Endothelial cell (in vitro differentiated cells): ENCODE measurements at regions not wholly inside any gene's neighbourhood (a gene's known extent, or its start where the extent isn't known, plus 50 kb on each side); places are given as distances from the start of the nearest gene placed in this dataset.
"Not testable (repeated sequence)": the region's sequence is repeated elsewhere in the genome, so short reads cannot be mapped to it uniquely, and the experiment has no call there.

ENCODE experiments used
- DNase-seq: peaks from one replicate; pipeline ENCODE4 v3.0.0; 2021; ENCODE audit warnings: low spot score
- H3K27ac Mint-ChIP-seq: one replicate; pipeline ENCODE4 v1.8.0; 2021; ENCODE audit warnings: mixed read lengths, inconsistent platforms; ENCODE audit not compliant: unreplicated experiment
- H3K27me3 Mint-ChIP-seq: one replicate; pipeline ENCODE4 v1.8.0; 2021; ENCODE audit warnings: mild to moderate bottlenecking, moderate library complexity, mixed read lengths, inconsistent platforms; ENCODE audit not compliant: unreplicated experiment
- H3K36me3 Mint-ChIP-seq: one replicate; pipeline ENCODE4 v1.8.0; 2021; ENCODE audit warnings: mild to moderate bottlenecking, low read depth, mixed read lengths, inconsistent platforms; ENCODE audit not compliant: unreplicated experiment
- H3K4me1 Mint-ChIP-seq: one replicate; pipeline ENCODE4 v1.8.0; 2021; ENCODE audit warnings: mild to moderate bottlenecking, mixed read lengths, inconsistent platforms; ENCODE audit not compliant: unreplicated experiment
- H3K4me3 Mint-ChIP-seq: one replicate; pipeline ENCODE4 v1.8.0; 2021; ENCODE audit warnings: mild to moderate bottlenecking, mixed read lengths, inconsistent platforms; ENCODE audit not compliant: unreplicated experiment
- H3K9me3 Mint-ChIP-seq: one replicate; pipeline ENCODE4 v1.8.0; 2021; ENCODE audit warnings: mixed read lengths, inconsistent platforms; ENCODE audit not compliant: unreplicated experiment
- TF ChIP-seq, protein P1 (sequence below): fragments of 200-600 bp; sonication (generic); IDR thresholded peaks from one replicate; pipeline ENCODE4 v1.5.0; 2021; ENCODE audit warnings: antibody characterized with exemption; ENCODE audit not compliant: unreplicated experiment

DNA sequence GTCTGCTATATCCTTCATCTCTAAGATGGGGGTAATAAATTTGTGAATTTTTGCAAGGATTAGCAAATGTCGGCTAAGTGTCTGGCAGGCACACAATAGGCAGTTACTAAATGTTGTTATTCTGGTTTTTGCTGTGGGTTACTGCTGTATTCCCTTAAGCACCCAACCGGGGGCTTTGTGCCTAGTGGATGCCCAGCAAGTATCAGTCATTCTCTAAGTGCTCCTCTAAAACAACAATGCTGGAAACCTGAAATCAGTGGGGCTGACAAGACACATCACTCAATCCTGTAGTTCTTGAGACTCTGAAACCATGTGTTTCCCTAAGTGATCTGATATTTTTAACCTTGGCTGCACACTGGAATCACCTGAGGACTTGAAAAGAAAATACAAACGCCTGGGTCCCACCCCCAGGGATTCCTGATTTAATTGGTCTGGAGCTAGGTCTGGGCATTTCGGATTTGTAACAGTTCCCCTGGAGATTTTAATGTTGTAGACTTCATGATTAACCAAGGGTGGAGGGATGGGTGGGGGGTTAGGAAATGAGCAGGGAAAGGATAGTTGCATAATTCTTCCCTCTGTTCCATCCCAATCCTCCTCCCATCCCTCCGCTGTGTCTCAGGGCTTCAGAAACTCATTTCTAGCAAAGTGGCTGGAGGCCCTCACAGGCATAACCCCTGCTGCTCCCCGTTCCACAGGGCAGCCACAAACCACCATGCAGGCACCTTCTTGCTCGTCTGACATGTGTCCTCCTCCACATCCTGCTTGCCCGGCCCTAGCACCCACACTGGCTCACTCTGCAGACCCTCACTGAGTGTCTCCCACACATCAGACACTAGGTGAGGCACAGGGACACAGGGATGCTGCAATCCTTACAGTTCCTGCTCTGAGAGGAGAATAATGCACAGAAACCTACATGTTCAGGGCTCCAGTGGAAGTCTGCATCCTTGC, 61.7 kb upstream of the LYRM9 start:
- Mint-ChIP-seq H3K27ac (no peak overlapping the region), H3K9me3 (no peaks in the 10 kb centered on the region), H3K4me1 (peaks cover 6% of the 10 kb centered on the region), H3K27me3 (peaks cover 2% of the 10 kb centered on the region), H3K4me3 (no peak overlapping the region), H3K36me3 (no peaks in the 10 kb centered on the region)
- TF ChIP-seq, protein P1, sequence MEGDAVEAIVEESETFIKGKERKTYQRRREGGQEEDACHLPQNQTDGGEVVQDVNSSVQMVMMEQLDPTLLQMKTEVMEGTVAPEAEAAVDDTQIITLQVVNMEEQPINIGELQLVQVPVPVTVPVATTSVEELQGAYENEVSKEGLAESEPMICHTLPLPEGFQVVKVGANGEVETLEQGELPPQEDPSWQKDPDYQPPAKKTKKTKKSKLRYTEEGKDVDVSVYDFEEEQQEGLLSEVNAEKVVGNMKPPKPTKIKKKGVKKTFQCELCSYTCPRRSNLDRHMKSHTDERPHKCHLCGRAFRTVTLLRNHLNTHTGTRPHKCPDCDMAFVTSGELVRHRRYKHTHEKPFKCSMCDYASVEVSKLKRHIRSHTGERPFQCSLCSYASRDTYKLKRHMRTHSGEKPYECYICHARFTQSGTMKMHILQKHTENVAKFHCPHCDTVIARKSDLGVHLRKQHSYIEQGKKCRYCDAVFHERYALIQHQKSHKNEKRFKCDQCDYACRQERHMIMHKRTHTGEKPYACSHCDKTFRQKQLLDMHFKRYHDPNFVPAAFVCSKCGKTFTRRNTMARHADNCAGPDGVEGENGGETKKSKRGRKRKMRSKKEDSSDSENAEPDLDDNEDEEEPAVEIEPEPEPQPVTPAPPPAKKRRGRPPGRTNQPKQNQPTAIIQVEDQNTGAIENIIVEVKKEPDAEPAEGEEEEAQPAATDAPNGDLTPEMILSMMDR: no peak
- DNase-seq: no peak

DNA sequence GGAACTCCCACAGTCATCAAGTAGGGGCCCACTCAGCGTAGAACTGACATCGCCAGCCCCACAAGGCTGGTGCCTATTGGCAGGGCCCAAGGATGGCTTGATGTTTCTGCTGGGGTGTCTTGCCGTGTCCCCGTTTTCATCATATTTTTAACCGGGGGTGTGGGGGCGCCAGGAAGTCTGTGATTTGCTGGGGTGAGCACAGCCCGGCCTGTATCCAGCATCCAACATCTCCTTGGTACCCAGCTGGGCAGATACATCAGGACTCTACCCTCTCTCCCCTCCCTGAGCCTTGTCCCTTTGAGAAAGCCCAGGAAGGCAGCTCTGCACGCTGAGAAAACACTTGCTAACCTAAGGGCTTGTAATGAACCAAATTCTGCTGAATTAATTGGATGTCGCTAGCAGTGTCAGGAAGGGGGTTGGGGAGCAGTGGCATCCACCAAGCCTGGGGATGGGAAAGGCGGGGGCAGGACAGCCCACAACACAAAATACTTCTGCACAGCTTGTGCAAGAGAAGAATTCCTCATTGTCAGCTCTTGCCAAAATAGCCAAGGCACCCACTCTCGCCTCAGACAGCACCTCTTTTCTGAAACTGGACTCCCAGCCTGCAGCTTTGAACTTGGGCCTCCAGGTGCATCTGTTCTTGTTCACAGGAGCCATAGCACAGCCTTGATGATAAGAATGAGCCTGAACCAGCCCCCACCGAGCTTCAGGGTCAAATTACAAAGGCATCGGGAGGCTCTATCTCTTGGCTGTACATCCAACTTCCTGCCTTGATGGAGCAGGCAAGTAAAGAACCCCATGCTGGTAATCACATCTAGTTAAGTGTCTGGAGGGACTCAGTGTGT, 63.7 kb upstream of the LYRM9 start:
- DNase-seq: no peak
- H3K27ac Mint-ChIP-seq: no peak overlapping the region
- H3K4me1 Mint-ChIP-seq: peaks cover 6% of the 10 kb centered on the region

DNA sequence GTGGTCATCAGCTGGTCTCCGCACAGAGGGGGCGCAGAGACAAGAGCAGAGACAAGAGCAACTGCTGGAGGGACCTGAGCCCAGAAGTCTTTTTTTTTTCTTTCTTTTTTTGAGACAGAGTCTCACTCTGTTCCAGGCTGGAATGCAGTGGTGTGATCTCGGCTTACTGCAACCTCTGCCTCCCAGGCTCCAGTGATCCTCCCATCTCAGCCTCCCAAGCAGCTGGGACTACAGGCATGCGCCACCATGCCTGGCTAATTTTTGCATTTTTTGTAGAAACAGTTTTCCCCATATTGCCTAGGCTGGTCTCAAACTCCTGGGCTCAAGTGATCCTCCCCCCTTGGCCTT, 64.3 kb upstream of the LYRM9 start:
- H3K27ac Mint-ChIP-seq, H3K36me3 Mint-ChIP-seq, H3K9me3 Mint-ChIP-seq, H3K27me3 Mint-ChIP-seq, H3K4me1 Mint-ChIP-seq, H3K4me3 Mint-ChIP-seq, DNase-seq: not testable (repeated sequence)

More for the DNA sequence above, 63.7 kb upstream of the LYRM9 start:
- H3K9me3 Mint-ChIP-seq: no peaks in the 10 kb centered on the region
- H3K36me3 Mint-ChIP-seq: no peaks in the 10 kb centered on the region
- TF ChIP-seq, protein P1: no peak
- peaks cover 2% of the 10 kb centered on the region for H3K27me3 Mint-ChIP-seq
- H3K4me3 Mint-ChIP-seq: no peak overlapping the region

DNA sequence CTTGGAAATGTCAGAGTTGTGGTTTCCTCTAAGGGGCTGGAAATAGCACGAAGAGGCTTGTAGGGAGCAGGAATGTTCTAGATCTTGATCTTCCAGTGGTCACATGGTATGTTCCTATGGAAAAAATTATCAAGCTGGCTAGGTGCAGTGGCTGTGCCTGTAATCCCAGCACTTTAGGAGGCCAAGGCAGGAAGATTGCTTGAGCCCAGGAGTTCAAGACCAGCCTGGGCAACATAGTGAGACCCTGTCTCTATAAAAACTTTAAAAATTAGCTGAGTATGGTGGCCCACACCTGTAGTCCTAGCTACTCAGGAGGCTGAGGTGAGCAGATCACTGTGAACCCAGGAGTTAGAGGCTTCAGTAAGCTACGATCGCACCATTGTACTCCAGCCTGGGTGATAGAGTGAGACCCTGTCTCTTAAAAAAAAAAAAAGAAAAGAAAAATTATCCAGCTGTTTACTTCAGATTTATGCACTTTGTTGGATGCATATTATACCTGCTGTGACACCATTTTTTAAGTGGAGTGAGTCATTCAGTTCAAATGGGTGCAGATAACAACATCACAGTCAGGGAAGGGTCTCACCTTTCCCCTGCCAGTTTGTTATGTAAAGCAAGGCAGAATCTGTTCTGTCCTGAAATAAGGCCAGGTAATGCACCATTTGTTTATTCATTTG, 65.7 kb upstream of the LYRM9 start:
- TF ChIP-seq, protein P1: no peak
- Mint-ChIP-seq H3K9me3 (no peaks in the 10 kb centered on the region), H3K27ac (no peak overlapping the region), H3K27me3 (no peaks in the 10 kb centered on the region), H3K4me3 (no peak overlapping the region), H3K36me3 (no peaks in the 10 kb centered on the region), H3K4me1 (peaks cover under 1% of the 10 kb centered on the region)
- DNase-seq: no peak

DNA sequence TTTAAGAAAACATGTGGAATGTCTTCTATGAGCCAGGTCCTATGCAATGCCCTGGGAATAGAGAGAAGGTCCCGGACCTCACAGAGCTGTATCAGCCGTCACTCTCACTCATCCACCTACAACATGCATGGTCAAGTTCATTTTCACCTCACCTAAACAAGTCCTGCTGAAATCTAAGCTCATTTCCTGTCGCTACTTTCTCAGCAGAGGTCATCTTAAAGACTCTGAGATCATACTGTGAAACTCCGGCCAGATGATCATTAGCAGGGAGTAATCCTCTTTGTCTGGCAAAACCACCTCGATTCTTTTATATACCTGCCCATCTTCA, 66.2 kb upstream of the LYRM9 start:
- H3K36me3 Mint-ChIP-seq: no peaks in the 10 kb centered on the region
- no peaks in the 10 kb centered on the region for H3K9me3 Mint-ChIP-seq
- no peaks in the 10 kb centered on the region for H3K4me1 Mint-ChIP-seq
- DNase-seq: no peak
- no peak overlapping the region for H3K4me3 Mint-ChIP-seq
- TF ChIP-seq, protein P1: no peak
- no peak overlapping the region for H3K27ac Mint-ChIP-seq
- H3K27me3 Mint-ChIP-seq: peaks cover under 1% of the 10 kb centered on the region
